Mesothelial cell of epicardium (in vitro differentiated cells): ENCODE measurements at regions not wholly inside any gene's neighbourhood (a gene's known extent, or its start where the extent isn't known, plus 50 kb on each side); places are given as distances from the start of the nearest gene placed in this dataset.

Experiments used
- DNase-seq, 2 experiments: peaks; one replicate each; pipeline ENCODE4 v3.0.0; 2021; ENCODE audit warnings: low spot score in 2 of 2; ENCODE audit not compliant: unreplicated experiment in 2 of 2
- H3K27ac Mint-ChIP-seq: 2 replicates; pipeline ENCODE4 v1.8.0; 2021; ENCODE audit warnings: mixed read lengths
- H3K27me3 Mint-ChIP-seq: 2 replicates; pipeline ENCODE4 v1.8.0; 2021; ENCODE audit warnings: low read depth, mixed read lengths
- H3K36me3 Mint-ChIP-seq: 2 replicates; pipeline ENCODE4 v1.8.0; 2021; ENCODE audit warnings: mixed read lengths
- H3K4me1 Mint-ChIP-seq: 2 replicates; pipeline ENCODE4 v1.8.0; 2021; ENCODE audit warnings: mixed read lengths
- H3K4me3 Mint-ChIP-seq: 2 replicates; pipeline ENCODE4 v1.8.0; 2021; ENCODE audit warnings: mild to moderate bottlenecking, moderate library complexity, mixed read lengths
- H3K9me3 Mint-ChIP-seq: 2 replicates; pipeline ENCODE4 v1.8.0; 2021; ENCODE audit warnings: mixed read lengths
- CTCF ChIP-seq: fragments of 200-600 bp; sonication (generic); IDR thresholded peaks from one replicate; pipeline ENCODE4 v1.5.0; 2021; ENCODE audit warnings: antibody characterized with exemption; ENCODE audit not compliant: unreplicated experiment

DNA sequence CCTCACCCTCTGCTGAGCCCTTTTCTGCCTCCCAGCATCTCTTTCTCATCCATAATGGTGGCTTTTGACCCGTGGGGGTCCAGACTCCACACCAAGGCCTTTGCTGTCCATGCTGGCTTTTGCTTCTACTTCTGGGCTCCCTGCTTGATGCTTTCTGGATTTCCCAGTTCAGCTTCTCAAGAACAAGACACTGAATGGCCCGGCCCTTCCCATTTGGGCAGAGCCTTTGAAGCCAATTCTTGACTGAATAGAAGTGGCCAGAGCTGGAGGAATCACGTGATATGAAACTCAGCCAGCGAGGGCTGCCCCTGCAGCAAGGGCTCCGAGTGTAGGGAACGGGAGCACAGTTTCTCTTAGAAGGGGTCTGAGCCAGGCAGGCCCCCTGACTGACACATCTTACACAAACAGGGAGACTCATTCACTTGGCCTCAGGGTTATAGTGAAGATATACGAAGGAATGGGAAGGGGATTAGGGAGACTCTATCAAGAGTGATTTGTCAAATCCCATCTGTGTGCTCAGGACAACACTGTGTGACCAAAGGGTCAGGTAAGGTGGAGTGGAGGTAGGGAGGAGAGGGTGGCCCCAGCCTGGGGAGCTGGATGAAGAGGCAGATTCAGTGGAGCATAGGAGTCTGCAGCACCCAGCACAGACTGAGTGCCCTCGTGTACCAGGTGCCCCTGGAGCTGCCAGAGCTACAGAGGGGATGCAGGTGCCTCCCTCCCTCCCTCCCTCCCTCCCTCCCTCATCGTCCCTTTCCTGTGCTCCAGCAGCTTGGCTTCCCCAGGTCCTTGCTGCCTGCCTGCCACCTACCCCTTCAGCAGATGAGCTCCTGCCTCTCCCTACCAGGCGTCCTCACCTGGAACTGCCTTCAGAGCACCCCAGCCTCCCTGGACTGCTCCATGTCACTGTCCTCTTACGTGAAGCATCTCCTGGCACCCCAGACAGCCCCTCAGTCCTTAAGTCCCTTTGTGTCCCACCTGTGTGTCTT lies 106.0 kb downstream of the TRIM29 start:
- Mint-ChIP-seq H3K36me3 (peaks cover 5% of the 10 kb centered on the region), H3K4me1 (peaks cover 36% of the 10 kb centered on the region), H3K27ac (peak overlapping the region; percentile 31), H3K27me3 (no peaks in the 10 kb centered on the region), H3K4me3 (no peak overlapping the region), H3K9me3 (peaks cover 10% of the 10 kb centered on the region)
- TF ChIP-seq CTCF = no peak
- peak in 1 of 2 experiments; percentile 39 for DNase-seq

GRCh38 chr11:120031156-120031555 lies 106.8 kb downstream of the TRIM29 start:
- no peak for TF ChIP-seq CTCF
- Mint-ChIP-seq H3K27me3 (no peaks in the 10 kb centered on the region), H3K4me1 (peaks cover 36% of the 10 kb centered on the region), H3K36me3 (peaks cover under 1% of the 10 kb centered on the region), H3K27ac (no peak overlapping the region), H3K4me3 (no peak overlapping the region), H3K9me3 (peaks cover 4% of the 10 kb centered on the region)
- peak in 1 of 2 experiments; percentile 29 for DNase-seq

- Mint-ChIP-seq H3K4me3 (no peak overlapping the region), H3K27ac (peak overlapping the region; percentile 43), H3K9me3 (no peaks in the 10 kb centered on the region), H3K36me3 (no peaks in the 10 kb centered on the region), H3K27me3 (no peaks in the 10 kb centered on the region), H3K4me1 (peaks cover 36% of the 10 kb centered on the region)
- no peak for TF ChIP-seq CTCF
- peak in 1 of 2 experiments; percentile 36 for DNase-seq
These were observed 107.5 kb downstream of the TRIM29 start for GRCh38 chr11:120030411-120030810.

DNA sequence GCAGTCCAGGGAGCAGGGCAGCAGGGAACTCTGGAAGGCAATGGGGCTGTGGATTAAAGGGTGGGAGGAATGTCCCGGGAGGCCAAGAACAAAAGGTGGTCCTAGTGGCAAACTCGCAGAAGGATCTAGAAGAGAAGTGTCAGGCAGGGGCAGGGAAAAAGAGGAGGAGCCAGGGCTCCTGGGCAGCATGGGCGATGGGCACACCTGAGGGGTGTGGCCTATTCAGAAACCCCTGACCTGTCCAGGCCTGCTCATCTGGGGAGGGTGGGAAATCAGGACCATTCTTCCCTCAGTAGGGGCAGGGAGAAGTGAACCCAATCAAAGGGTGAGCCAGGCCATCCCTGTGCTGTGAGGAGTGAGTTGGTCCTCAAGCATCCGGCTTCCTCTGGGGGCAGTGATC lies 108.6 kb downstream of the TRIM29 start:
- no peak for DNase-seq

DNA sequence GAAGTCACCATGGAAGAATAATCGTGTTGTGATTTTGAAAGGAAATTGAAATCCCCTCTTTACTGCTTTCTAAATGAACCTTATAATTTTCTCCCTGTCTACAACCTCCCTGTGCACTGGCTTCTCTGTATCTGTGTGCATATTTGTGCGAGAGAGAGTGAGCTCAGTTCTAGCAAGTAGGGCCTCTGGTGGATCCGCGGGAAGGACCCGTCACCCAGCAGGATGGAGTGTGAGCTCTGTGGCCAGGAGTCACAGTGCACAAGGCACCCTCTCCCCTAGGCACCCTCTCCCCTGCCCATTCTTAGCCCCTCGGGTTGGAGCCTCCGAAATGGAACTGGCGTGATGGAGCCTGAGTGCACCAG lies 109.0 kb downstream of the TRIM29 start:
- no peaks in the 10 kb centered on the region for H3K27me3 Mint-ChIP-seq
- no peak for DNase-seq
- H3K36me3 Mint-ChIP-seq = no peaks in the 10 kb centered on the region
- H3K27ac Mint-ChIP-seq = no peak overlapping the region
- H3K4me1 Mint-ChIP-seq = peaks cover 42% of the 10 kb centered on the region
- no peak for TF ChIP-seq CTCF
- H3K4me3 Mint-ChIP-seq = no peak overlapping the region
- H3K9me3 Mint-ChIP-seq = no peaks in the 10 kb centered on the region

More for the DNA sequence above, 108.6 kb downstream of the TRIM29 start:
- TF ChIP-seq CTCF = no peak
- H3K27ac Mint-ChIP-seq = no peak overlapping the region
- H3K27me3 Mint-ChIP-seq = no peaks in the 10 kb centered on the region
- H3K36me3 Mint-ChIP-seq = no peaks in the 10 kb centered on the region
- H3K4me1 Mint-ChIP-seq = peaks cover 40% of the 10 kb centered on the region
- no peak overlapping the region for H3K4me3 Mint-ChIP-seq
- no peaks in the 10 kb centered on the region for H3K9me3 Mint-ChIP-seq
